HG03280 (cell line): ENCODE measurements at regions not wholly inside any gene's neighbourhood (a gene's known extent, or its start where the extent isn't known, plus 50 kb on each side); places are given as distances from the start of the nearest gene placed in this dataset.
"Not testable (repeated sequence)": the region's sequence is repeated elsewhere in the genome, so short reads cannot be mapped to it uniquely, and the experiment has no call there.

Experiments used
- ATAC-seq: cut with Tn5 transposase; IDR thresholded peaks from one replicate; pipeline ENCODE4 v1.9.1; 2021; ENCODE audit warnings: mild to moderate bottlenecking, moderate library complexity; ENCODE audit not compliant: unreplicated experiment

GRCh38 chr2:16066261-16067036 lies 126.1 kb downstream of the MYCN start:
- no peak for ATAC-seq

- not testable (repeated sequence) for ATAC-seq
These were observed 125.1 kb downstream of the MYCN start for GRCh38 chr2:16065272-16066069.

GRCh38 chr2:16064745-16065144 lies 124.4 kb downstream of the MYCN start:
- ATAC-seq: no peak

GRCh38 chr2:16063955-16064633 lies 123.7 kb downstream of the MYCN start:
- no peak for ATAC-seq

- ATAC-seq: no peak
These were observed 123.0 kb downstream of the MYCN start for GRCh38 chr2:16063251-16063850.

GRCh38 chr2:16062471-16063250 lies 122.3 kb downstream of the MYCN start:
- ATAC-seq: no peak

GRCh38 chr2:16061441-16062217 lies 121.3 kb downstream of the MYCN start:
- ATAC-seq: no peak

- ATAC-seq: no peak
These were observed 120.6 kb downstream of the MYCN start for GRCh38 chr2:16060936-16061338.

GRCh38 chr2:16060125-16060935 lies 120.0 kb downstream of the MYCN start:
- ATAC-seq: no peak

GRCh38 chr2:16059393-16060016 lies 119.2 kb downstream of the MYCN start:
- no peak for ATAC-seq

GRCh38 chr2:16058747-16059358 lies 118.5 kb downstream of the MYCN start:
- no peak for ATAC-seq

GRCh38 chr2:16058256-16058655 lies 117.9 kb downstream of the MYCN start:
- ATAC-seq: no peak

GRCh38 chr2:16057661-16058060 lies 117.3 kb downstream of the MYCN start:
- ATAC-seq: no peak

- peak; percentile 91 for ATAC-seq
These were observed 115.7 kb downstream of the MYCN start for GRCh38 chr2:16055848-16056580.

- no peak for ATAC-seq
These were observed 113.3 kb downstream of the MYCN start for GRCh38 chr2:16053437-16054257.

GRCh38 chr2:16052571-16053052 lies 112.3 kb downstream of the MYCN start:
- ATAC-seq: not testable (repeated sequence)
